HepG2 (cell line): ENCODE measurements at regions not wholly inside any gene's neighbourhood (a gene's known extent, or its start where the extent isn't known, plus 50 kb on each side); places are given as distances from the start of the nearest gene placed in this dataset.

Source experiments
- AHR ChIP-seq: IDR thresholded peaks from 2 replicates; pipeline ENCODE4 v1.6.1; 2018; ENCODE audit warnings: missing genetic modification reagents, missing compliant biosample characterization
- ATF7 ChIP-seq, 2 experiments: fragments of 450-650 bp in 1 of 2; sonication (generic) in 1 of 2; formaldehyde crosslinking in 1 of 2; IDR thresholded peaks; 2 replicates each; pipeline versions ENCODE4 v1.4.0 to v1.6.1; 2016 to 2020; ENCODE audit warnings: antibody characterized with exemption in 1 of 2, mild to moderate bottlenecking in 1 of 2, missing genetic modification reagents in 1 of 2
- CCAR2 ChIP-seq: fragments of 200-400 bp; formaldehyde crosslinking; optimal IDR thresholded peaks from 2 replicates; pipeline ENCODE3; 2018; ENCODE audit warnings: low read depth, mild to moderate bottlenecking, low read length, moderate library complexity
- CENPX ChIP-seq: sonication (generic); formaldehyde crosslinking; IDR thresholded peaks from 2 replicates; pipeline ENCODE4 v1.9.0; 2021; ENCODE audit warnings: mild to moderate bottlenecking, missing genetic modification reagents, moderate library complexity
- EP300 ChIP-seq, 3 experiments: sonication (generic) in 1 of 3; formaldehyde crosslinking in 1 of 3; IDR thresholded peaks; 2 replicates each; pipeline versions ENCODE4 v1.5.1 to v1.6.1; 2011 to 2020; ENCODE audit warnings: low read depth in 2 of 3, low read length in 2 of 3, borderline replicate concordance in 1 of 3, improper control_type of control experiment in 1 of 3, mild to moderate bottlenecking in 1 of 3, missing genetic modification reagents in 1 of 3, moderate library complexity in 1 of 3
- FOXC1 ChIP-seq: sonication (generic); formaldehyde crosslinking; IDR thresholded peaks from 2 replicates; pipeline ENCODE4 v1.8.0; 2022; ENCODE audit warnings: mild to moderate bottlenecking, missing genetic modification reagents, borderline replicate concordance
- GATAD2A ChIP-seq: IDR thresholded peaks from 2 replicates; pipeline ENCODE4 v1.6.1; 2016
- HMG20B ChIP-seq: conservative IDR thresholded peaks from 2 replicates; pipeline ENCODE4 v1.6.1; 2016; ENCODE audit warnings: missing genetic modification reagents, missing compliant biosample characterization
- NR2F6 ChIP-seq, 2 experiments: IDR thresholded peaks; 2 replicates each; pipeline ENCODE4 v1.6.1; 2016; ENCODE audit warnings: antibody characterized with exemption in 1 of 2, mild to moderate bottlenecking in 1 of 2
- NRL ChIP-seq: sonication (generic); formaldehyde crosslinking; IDR thresholded peaks from 2 replicates; pipeline ENCODE4 v1.5.0; 2020; ENCODE audit warnings: missing genetic modification reagents, mild to moderate bottlenecking, moderate library complexity, borderline replicate concordance
- RARG ChIP-seq: sonication (generic); formaldehyde crosslinking; IDR thresholded peaks from 2 replicates; pipeline ENCODE4 v1.4.0; 2020; ENCODE audit warnings: low read depth, mild to moderate bottlenecking, missing genetic modification reagents
- SOX5 ChIP-seq: IDR thresholded peaks from 2 replicates; pipeline ENCODE4 v1.6.1; 2016; ENCODE audit warnings: borderline replicate concordance
- TCF7 ChIP-seq: sonication (generic); IDR thresholded peaks from 2 replicates; pipeline ENCODE4 v1.6.1; 2016; ENCODE audit warnings: antibody characterized with exemption, low read depth
- ZFAT ChIP-seq: sonication (generic); formaldehyde crosslinking; conservative IDR thresholded peaks from 2 replicates; pipeline ENCODE4 v1.8.1; 2023; ENCODE audit warnings: missing genetic modification reagents, inconsistent platforms
- ZNF496 ChIP-seq: sonication (generic); formaldehyde crosslinking; IDR thresholded peaks from 2 replicates; pipeline ENCODE4 v1.8.1; 2023; ENCODE audit warnings: mild to moderate bottlenecking, moderate library complexity, missing genetic modification reagents; ENCODE audit not compliant: insufficient replicate concordance
- ZNF792 ChIP-seq: IDR thresholded peaks from 2 replicates; pipeline ENCODE4 v1.6.1; 2016
- ZNF83 ChIP-seq: sonication (generic); formaldehyde crosslinking; IDR thresholded peaks from 2 replicates; pipeline ENCODE4 v1.4.0; 2020; ENCODE audit warnings: missing genetic modification reagents, mild to moderate bottlenecking, borderline replicate concordance
- ZNF883 ChIP-seq: sonication (generic); formaldehyde crosslinking; IDR thresholded peaks from 2 replicates; pipeline ENCODE4 v1.5.1; 2020; ENCODE audit warnings: mild to moderate bottlenecking, missing genetic modification reagents; ENCODE audit errors: not compliant biosample characterization
- TF ChIP-seq, protein P1 (sequence below): sonication (generic); formaldehyde crosslinking; conservative IDR thresholded peaks from 2 replicates; pipeline ENCODE4 v1.8.1; 2023; ENCODE audit warnings: missing genetic modification reagents
- TF ChIP-seq, protein P2 (sequence below): sonication (generic); formaldehyde crosslinking; IDR thresholded peaks from 2 replicates; pipeline ENCODE4 v1.5.0; 2020; ENCODE audit warnings: mild to moderate bottlenecking, missing genetic modification reagents
- TF ChIP-seq, protein P3 (sequence below): sonication (generic); formaldehyde crosslinking; IDR thresholded peaks from 2 replicates; pipeline ENCODE4 v1.5.1; 2020; ENCODE audit warnings: missing genetic modification reagents, mild to moderate bottlenecking, borderline replicate concordance
- TF ChIP-seq, protein P4 (sequence below): sonication (generic); formaldehyde crosslinking; conservative IDR thresholded peaks from 2 replicates; pipeline ENCODE4 v1.8.0; 2022; ENCODE audit warnings: missing genetic modification reagents

DNA sequence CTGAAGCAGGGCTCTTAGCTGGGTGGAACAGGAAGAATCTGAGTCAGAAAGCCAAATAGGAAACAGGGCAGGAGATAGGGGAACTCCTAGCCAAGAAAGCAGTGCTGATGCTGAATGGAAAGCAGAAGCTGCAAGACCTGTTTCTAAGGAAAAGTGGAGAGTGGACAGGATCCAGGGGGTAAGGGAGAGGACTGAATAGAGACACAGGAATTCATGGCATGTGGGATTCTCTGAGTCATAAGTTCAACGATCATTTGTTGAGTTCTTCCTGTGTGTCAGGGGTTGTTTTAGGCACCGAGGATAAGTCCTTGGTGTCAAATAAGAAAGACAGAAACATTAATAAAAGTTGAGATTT, 153.8 kb upstream of the FGGY start (continued):
- TF ChIP-seq ATF7 (IDR thresholded peaks at IDR 0.05) (no peak), ATF7 (CRISPR knock-in tag; IDR thresholded peaks at IDR 0.05) (no peak), ZNF883 (CRISPR knock-in tag) (no peak), ZFAT (no peak), EP300 (IDR thresholded peaks at IDR 0.05; ENCODE audit: low read depth in 2 of 2, low read length in 2 of 2) (peak in 1 of 2 experiments; percentile 26; a peak in 1 of 4 replicates), EP300 (CRISPR knock-in tag; IDR thresholded peaks at IDR 0.05; ENCODE audit: borderline replicate concordance) (no peak), NRL (CRISPR knock-in tag) (no peak), RARG (CRISPR knock-in tag) (no peak), NR2F6 (IDR thresholded peaks at IDR 0.05) (no peak), NR2F6 (CRISPR knock-in tag; IDR thresholded peaks at IDR 0.05) (no peak), SOX5 (CRISPR knock-in tag) (peak; percentile 41; the same call in 1 of the 2 replicates), FOXC1 (CRISPR knock-in tag) (no peak), ZNF792 (CRISPR knock-in tag) (no peak), HMG20B (CRISPR knock-in tag) (no peak), ZNF496 (CRISPR knock-in tag) (no peak), ZNF83 (CRISPR knock-in tag) (no peak), AHR (CRISPR knock-in tag) (no peak), CENPX (CRISPR knock-in tag) (no peak), CCAR2 (no peak), TCF7 (no peak), GATAD2A (peak; percentile 66; the same call in 1 of the 2 replicates)
- TF ChIP-seq, protein P1, sequence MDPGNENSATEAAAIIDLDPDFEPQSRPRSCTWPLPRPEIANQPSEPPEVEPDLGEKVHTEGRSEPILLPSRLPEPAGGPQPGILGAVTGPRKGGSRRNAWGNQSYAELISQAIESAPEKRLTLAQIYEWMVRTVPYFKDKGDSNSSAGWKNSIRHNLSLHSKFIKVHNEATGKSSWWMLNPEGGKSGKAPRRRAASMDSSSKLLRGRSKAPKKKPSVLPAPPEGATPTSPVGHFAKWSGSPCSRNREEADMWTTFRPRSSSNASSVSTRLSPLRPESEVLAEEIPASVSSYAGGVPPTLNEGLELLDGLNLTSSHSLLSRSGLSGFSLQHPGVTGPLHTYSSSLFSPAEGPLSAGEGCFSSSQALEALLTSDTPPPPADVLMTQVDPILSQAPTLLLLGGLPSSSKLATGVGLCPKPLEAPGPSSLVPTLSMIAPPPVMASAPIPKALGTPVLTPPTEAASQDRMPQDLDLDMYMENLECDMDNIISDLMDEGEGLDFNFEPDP (CRISPR knock-in tag), result no peak
- TF ChIP-seq, protein P2, sequence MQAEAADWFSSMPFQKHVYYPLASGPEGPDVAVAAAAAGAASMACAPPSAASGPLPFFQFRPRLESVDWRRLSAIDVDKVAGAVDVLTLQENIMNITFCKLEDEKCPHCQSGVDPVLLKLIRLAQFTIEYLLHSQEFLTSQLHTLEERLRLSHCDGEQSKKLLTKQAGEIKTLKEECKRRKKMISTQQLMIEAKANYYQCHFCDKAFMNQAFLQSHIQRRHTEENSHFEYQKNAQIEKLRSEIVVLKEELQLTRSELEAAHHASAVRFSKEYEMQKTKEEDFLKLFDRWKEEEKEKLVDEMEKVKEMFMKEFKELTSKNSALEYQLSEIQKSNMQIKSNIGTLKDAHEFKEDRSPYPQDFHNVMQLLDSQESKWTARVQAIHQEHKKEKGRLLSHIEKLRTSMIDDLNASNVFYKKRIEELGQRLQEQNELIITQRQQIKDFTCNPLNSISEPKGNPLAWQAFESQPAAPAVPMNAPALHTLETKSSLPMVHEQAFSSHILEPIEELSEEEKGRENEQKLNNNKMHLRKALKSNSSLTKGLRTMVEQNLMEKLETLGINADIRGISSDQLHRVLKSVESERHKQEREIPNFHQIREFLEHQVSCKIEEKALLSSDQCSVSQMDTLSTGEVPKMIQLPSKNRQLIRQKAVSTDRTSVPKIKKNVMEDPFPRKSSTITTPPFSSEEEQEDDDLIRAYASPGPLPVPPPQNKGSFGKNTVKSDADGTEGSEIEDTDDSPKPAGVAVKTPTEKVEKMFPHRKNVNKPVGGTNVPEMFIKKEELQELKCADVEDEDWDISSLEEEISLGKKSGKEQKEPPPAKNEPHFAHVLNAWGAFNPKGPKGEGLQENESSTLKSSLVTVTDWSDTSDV, result no peak
- TF ChIP-seq, protein P3, sequence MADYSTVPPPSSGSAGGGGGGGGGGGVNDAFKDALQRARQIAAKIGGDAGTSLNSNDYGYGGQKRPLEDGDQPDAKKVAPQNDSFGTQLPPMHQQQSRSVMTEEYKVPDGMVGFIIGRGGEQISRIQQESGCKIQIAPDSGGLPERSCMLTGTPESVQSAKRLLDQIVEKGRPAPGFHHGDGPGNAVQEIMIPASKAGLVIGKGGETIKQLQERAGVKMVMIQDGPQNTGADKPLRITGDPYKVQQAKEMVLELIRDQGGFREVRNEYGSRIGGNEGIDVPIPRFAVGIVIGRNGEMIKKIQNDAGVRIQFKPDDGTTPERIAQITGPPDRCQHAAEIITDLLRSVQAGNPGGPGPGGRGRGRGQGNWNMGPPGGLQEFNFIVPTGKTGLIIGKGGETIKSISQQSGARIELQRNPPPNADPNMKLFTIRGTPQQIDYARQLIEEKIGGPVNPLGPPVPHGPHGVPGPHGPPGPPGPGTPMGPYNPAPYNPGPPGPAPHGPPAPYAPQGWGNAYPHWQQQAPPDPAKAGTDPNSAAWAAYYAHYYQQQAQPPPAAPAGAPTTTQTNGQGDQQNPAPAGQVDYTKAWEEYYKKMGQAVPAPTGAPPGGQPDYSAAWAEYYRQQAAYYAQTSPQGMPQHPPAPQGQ (CRISPR knock-in tag), result no peak
- TF ChIP-seq, protein P4, sequence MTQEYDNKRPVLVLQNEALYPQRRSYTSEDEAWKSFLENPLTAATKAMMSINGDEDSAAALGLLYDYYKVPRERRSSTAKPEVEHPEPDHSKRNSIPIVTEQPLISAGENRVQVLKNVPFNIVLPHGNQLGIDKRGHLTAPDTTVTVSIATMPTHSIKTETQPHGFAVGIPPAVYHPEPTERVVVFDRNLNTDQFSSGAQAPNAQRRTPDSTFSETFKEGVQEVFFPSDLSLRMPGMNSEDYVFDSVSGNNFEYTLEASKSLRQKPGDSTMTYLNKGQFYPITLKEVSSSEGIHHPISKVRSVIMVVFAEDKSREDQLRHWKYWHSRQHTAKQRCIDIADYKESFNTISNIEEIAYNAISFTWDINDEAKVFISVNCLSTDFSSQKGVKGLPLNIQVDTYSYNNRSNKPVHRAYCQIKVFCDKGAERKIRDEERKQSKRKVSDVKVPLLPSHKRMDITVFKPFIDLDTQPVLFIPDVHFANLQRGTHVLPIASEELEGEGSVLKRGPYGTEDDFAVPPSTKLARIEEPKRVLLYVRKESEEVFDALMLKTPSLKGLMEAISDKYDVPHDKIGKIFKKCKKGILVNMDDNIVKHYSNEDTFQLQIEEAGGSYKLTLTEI (CRISPR knock-in tag), result no peak
